Effector memory CD4-positive, alpha-beta T cell (primary cell): ENCODE measurements at regions not wholly inside any gene's neighbourhood (a gene's known extent, or its start where the extent isn't known, plus 50 kb on each side); places are given as distances from the start of the nearest gene placed in this dataset.

Source experiments
- DNase-seq, 3 donors: peaks; one replicate each; pipeline ENCODE4 v3.0.0-alpha.2; 2020
- H3K27ac ChIP-seq: 2 replicates; pipeline ENCODE4 v1.7.0; 2013; ENCODE audit warnings: mild to moderate bottlenecking, low read length, moderate library complexity; ENCODE audit not compliant: insufficient read depth, poor library complexity, severe bottlenecking
- H3K27me3 ChIP-seq: replicated peaks from 2 replicates; pipeline ENCODE4 v1.7.0; 2013; ENCODE audit warnings: mild to moderate bottlenecking, low read length; ENCODE audit not compliant: insufficient read depth, control insufficient read depth, poor library complexity, severe bottlenecking
- H3K36me3 ChIP-seq: 2 replicates; pipeline ENCODE4 v1.7.0; 2013; ENCODE audit warnings: mild to moderate bottlenecking, low read length, moderate library complexity; ENCODE audit not compliant: control insufficient read depth, insufficient read depth
- H3K4me1 ChIP-seq: 2 replicates; pipeline ENCODE4 v1.7.0; 2013; ENCODE audit warnings: low read length, mild to moderate bottlenecking; ENCODE audit not compliant: control insufficient read depth, insufficient read depth, poor library complexity, severe bottlenecking
- H3K4me3 ChIP-seq: 2 replicates; pipeline ENCODE4 v1.7.0; 2013; ENCODE audit warnings: low read length, low read depth, mild to moderate bottlenecking; ENCODE audit not compliant: insufficient read depth, poor library complexity, severe bottlenecking
- H3K9me3 ChIP-seq: 2 replicates; pipeline ENCODE4 v1.7.0; 2013; ENCODE audit warnings: mild to moderate bottlenecking, low read length, moderate library complexity; ENCODE audit not compliant: control insufficient read depth

- Histone ChIP-seq H3K9me3 (no peaks in the 10 kb centered on the region), H3K4me1 (no peaks in the 10 kb centered on the region), H3K4me3 (no peak overlapping the region), H3K27ac (no peak overlapping the region), H3K27me3 (no peaks in the 10 kb centered on the region), H3K36me3 (no peaks in the 10 kb centered on the region)
- no peak for DNase-seq
Observed at GRCh38 chr4:27742816-27743215, 882.2 kb downstream of the STIM2 start.

- Histone ChIP-seq H3K9me3 (peaks cover 3% of the 10 kb centered on the region), H3K36me3 (no peaks in the 10 kb centered on the region), H3K27me3 (no peaks in the 10 kb centered on the region), H3K4me3 (no peak overlapping the region), H3K4me1 (no peaks in the 10 kb centered on the region), H3K27ac (no peak overlapping the region)
- DNase-seq = no peak
Observed at GRCh38 chr4:27759611-27760575, 899.3 kb downstream of the STIM2 start.

DNA sequence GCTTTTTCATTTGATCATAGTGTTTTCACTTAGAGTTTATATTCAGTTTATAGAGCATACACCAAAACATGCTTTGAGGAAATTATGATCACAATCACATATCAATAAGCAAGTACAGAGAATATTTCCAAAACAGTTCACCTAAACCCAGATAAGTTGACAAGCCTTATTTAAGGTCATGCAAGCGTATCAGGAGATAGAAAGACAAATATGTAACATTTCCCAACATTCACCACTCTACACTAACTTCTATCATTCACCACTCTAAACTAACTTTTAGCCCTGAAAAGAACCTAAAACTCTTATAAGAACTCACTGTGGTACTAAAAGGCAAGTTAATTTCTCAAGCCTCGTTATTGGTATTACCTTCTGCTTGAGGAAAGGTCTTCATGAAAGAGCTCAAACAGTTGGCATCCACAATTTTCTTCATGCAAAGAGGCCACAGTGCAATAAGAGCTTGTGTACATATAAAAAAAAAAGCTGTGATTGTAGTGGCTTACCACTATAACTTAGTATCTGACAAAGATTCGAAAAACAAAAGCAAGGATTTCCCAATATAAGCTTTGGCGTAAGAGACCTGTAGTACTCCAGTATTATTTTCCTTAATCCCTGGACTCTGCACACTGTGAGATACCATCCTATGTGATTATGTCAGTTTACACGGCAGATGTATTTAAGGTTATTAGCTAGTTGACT is 903.3 kb downstream of the STIM2 start:
- H3K27ac ChIP-seq = no peak overlapping the region
- no peak for DNase-seq
- H3K27me3 ChIP-seq = no peaks in the 10 kb centered on the region
- no peaks in the 10 kb centered on the region for H3K9me3 ChIP-seq
- no peak overlapping the region for H3K4me3 ChIP-seq
- no peaks in the 10 kb centered on the region for H3K4me1 ChIP-seq
- no peaks in the 10 kb centered on the region for H3K36me3 ChIP-seq

- Histone ChIP-seq H3K27ac (no peak overlapping the region), H3K9me3 (no peaks in the 10 kb centered on the region), H3K36me3 (no peaks in the 10 kb centered on the region), H3K4me1 (no peaks in the 10 kb centered on the region), H3K4me3 (no peak overlapping the region), H3K27me3 (no peaks in the 10 kb centered on the region)
- no peak for DNase-seq
Observed at GRCh38 chr4:27764526-27764837, 903.8 kb downstream of the STIM2 start.

- Histone ChIP-seq H3K27ac (no peak overlapping the region), H3K27me3 (no peaks in the 10 kb centered on the region), H3K4me1 (no peaks in the 10 kb centered on the region), H3K36me3 (no peaks in the 10 kb centered on the region), H3K4me3 (no peak overlapping the region), H3K9me3 (no peaks in the 10 kb centered on the region)
- no peak for DNase-seq
Observed at GRCh38 chr4:27770895-27771294, 910.3 kb downstream of the STIM2 start.

DNA sequence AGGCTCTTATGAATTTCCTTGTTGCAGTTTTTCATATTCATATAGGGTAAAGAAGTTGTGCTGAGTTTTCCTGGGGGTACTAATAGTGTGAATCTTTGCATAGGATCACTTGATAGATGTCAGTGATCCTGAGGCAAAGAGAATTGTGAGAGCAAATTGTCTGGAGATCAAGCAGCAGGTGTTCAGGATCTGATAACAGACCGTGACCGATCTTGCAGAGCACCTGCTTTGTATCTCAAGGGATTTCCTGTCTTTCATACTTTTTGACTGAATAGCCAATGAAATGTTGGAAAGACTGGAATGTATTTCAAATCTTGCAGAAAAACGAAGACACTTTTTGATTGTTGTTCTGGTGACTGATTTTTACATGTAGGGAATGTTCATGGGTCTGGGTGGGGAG is 914.5 kb downstream of the STIM2 start:
- Histone ChIP-seq H3K4me3 (no peak overlapping the region), H3K27ac (no peak overlapping the region)

GRCh38 chr4:27779827-27780226 is 919.2 kb downstream of the STIM2 start:
- no peak for DNase-seq
- Histone ChIP-seq H3K9me3 (no peaks in the 10 kb centered on the region), H3K4me1 (no peaks in the 10 kb centered on the region), H3K4me3 (no peak overlapping the region), H3K27me3 (no peaks in the 10 kb centered on the region), H3K27ac (no peak overlapping the region), H3K36me3 (no peaks in the 10 kb centered on the region)

More for the DNA sequence above, 914.5 kb downstream of the STIM2 start:
- Histone ChIP-seq H3K36me3 (no peaks in the 10 kb centered on the region), H3K27me3 (no peaks in the 10 kb centered on the region), H3K9me3 (no peaks in the 10 kb centered on the region), H3K4me1 (no peaks in the 10 kb centered on the region)
- DNase-seq = no peak

- Histone ChIP-seq H3K4me3 (no peak overlapping the region), H3K27ac (no peak overlapping the region), H3K27me3 (no peaks in the 10 kb centered on the region), H3K9me3 (no peaks in the 10 kb centered on the region), H3K36me3 (no peaks in the 10 kb centered on the region), H3K4me1 (no peaks in the 10 kb centered on the region)
- DNase-seq = no peak
Observed at GRCh38 chr4:27787195-27787594, 926.6 kb downstream of the STIM2 start.

GRCh38 chr4:27789773-27790172 is 929.1 kb downstream of the STIM2 start:
- H3K4me1 ChIP-seq = no peaks in the 10 kb centered on the region
- H3K9me3 ChIP-seq = no peaks in the 10 kb centered on the region
- H3K27ac ChIP-seq = no peak overlapping the region
- DNase-seq = no peak
- no peak overlapping the region for H3K4me3 ChIP-seq
- no peaks in the 10 kb centered on the region for H3K27me3 ChIP-seq
- H3K36me3 ChIP-seq = no peaks in the 10 kb centered on the region

DNA sequence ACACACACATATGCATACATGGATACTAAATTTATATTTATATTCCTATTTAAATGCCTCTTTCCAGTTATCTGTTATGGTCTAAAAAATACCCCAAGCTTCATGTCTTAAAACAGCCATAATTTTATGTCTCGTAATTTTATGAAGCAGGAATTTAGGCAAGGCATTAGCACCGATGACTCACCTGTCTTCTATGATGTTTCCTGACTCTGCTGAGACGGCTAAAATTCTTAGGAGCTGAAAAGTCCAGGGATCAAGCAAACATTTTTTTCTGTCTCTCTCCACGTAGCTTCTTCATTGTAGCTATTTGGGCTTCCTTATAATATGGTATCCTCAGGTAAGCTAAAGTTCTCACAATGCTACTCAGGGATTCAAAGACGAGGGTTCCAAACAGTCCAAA is 930.3 kb downstream of the STIM2 start:
- no peaks in the 10 kb centered on the region for H3K27me3 ChIP-seq
- H3K9me3 ChIP-seq = no peaks in the 10 kb centered on the region
- H3K4me3 ChIP-seq = no peak overlapping the region
- H3K36me3 ChIP-seq = no peaks in the 10 kb centered on the region
- H3K4me1 ChIP-seq = no peaks in the 10 kb centered on the region
- no peak overlapping the region for H3K27ac ChIP-seq
- no peak for DNase-seq
